ENCODE measurements at regions not wholly inside any gene's neighbourhood (a gene's known extent, or its start where the extent isn't known, plus 50 kb on each side); places are given as distances from the start of the nearest gene placed in this dataset.

DNA sequence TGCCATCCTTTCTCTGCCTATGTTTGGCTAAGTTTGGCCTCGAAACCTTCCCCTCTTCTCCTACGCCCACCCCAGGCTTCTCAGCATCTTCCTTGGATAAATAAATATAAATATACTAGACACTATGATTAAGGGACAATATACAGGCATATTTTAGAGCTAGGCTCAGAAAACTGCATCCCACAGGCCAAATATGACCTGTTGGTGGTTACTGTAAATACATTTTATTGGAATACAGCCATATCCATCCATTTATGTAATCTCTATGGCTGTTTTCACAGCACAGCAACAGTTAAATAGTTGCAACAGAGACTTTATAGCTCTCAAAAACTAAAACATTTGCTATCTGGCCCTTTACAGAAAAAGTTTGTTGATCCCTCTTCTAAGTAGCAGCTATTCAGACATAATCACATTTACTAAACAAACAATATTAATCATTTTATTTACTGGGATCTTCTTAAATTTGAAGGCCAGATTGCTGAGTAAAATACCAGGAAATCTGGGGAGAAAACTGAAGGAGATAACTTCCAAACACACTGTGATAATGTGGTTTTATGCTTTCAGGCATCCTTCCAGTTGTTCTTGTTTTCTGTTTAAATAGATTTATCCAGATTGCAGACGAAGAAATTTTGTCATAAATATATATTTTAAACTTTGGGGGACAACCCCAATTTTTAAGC, 269.7 kb upstream of the THRB start:
- TF ChIP-seq, protein P1, sequence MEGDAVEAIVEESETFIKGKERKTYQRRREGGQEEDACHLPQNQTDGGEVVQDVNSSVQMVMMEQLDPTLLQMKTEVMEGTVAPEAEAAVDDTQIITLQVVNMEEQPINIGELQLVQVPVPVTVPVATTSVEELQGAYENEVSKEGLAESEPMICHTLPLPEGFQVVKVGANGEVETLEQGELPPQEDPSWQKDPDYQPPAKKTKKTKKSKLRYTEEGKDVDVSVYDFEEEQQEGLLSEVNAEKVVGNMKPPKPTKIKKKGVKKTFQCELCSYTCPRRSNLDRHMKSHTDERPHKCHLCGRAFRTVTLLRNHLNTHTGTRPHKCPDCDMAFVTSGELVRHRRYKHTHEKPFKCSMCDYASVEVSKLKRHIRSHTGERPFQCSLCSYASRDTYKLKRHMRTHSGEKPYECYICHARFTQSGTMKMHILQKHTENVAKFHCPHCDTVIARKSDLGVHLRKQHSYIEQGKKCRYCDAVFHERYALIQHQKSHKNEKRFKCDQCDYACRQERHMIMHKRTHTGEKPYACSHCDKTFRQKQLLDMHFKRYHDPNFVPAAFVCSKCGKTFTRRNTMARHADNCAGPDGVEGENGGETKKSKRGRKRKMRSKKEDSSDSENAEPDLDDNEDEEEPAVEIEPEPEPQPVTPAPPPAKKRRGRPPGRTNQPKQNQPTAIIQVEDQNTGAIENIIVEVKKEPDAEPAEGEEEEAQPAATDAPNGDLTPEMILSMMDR (IDR thresholded peaks at IDR 0.05): no peak
- TF ChIP-seq POLR2AphosphoS5 (IDR thresholded peaks at IDR 0.05; ENCODE audit: insufficient read depth in 1 of 2, low read depth in 1 of 2) (no peak), POLR2A (IDR thresholded peaks at IDR 0.05) (no peak)
